OCI-LY1 (cell line): ENCODE measurements at regions not wholly inside any gene's neighbourhood (a gene's known extent, or its start where the extent isn't known, plus 50 kb on each side); places are given as distances from the start of the nearest gene placed in this dataset.
A peak's percentile ranks its signal among the peaks of the same experiment; 100 is the strongest.

Source experiments
- H2AFZ ChIP-seq: fragments of 200-600 bp; sonication (generic), shearing (Covaris generic); 2 replicates; pipeline ENCODE4 v1.6.0; 2014; ENCODE audit warnings: antibody characterized with exemption, mild to moderate bottlenecking, low read length
- H3F3A ChIP-seq: fragments of 200-600 bp; sonication (generic), shearing (Covaris generic); 2 replicates; pipeline ENCODE4 v1.6.0; 2014; ENCODE audit warnings: mild to moderate bottlenecking, antibody characterized with exemption, low read length, moderate library complexity; ENCODE audit not compliant: insufficient read depth
- H3K27ac ChIP-seq: fragments of 200-600 bp; sonication (generic); 2 replicates; pipeline ENCODE4 v1.5.1; 2014; ENCODE audit warnings: low read length, mixed run types, mild to moderate bottlenecking, low read depth; ENCODE audit not compliant: poor library complexity, severe bottlenecking
- H3K27me3 ChIP-seq: fragments of 200-600 bp; sonication (generic); 2 replicates; pipeline ENCODE4 v1.6.0; 2014; ENCODE audit warnings: antibody characterized with exemption, mild to moderate bottlenecking, low read length, moderate library complexity; ENCODE audit not compliant: insufficient read depth
- H3K36me3 ChIP-seq: fragments of 200-600 bp; sonication (generic); 2 replicates; pipeline ENCODE4 v1.6.1; 2014; ENCODE audit warnings: mild to moderate bottlenecking, antibody characterized with exemption, low read length, moderate library complexity, mixed read lengths; ENCODE audit not compliant: insufficient read depth
- H3K4me1 ChIP-seq: fragments of 200-600 bp; sonication (generic); 2 replicates; pipeline ENCODE4 v1.5.1; 2014; ENCODE audit warnings: mild to moderate bottlenecking, low read length, moderate library complexity; ENCODE audit not compliant: insufficient read depth, severe bottlenecking
- H3K4me2 ChIP-seq: fragments of 200-600 bp; sonication (generic), shearing (Covaris generic); 2 replicates; pipeline ENCODE4 v1.6.1; 2014; ENCODE audit warnings: low read length
- H3K4me3 ChIP-seq: fragments of 200-600 bp; sonication (generic); 2 replicates; pipeline ENCODE4 v1.5.1; 2014; ENCODE audit warnings: low read length, low read depth, mild to moderate bottlenecking, mixed read lengths; ENCODE audit not compliant: poor library complexity, severe bottlenecking
- H3K79me2 ChIP-seq: fragments of 200-600 bp; shearing (Covaris generic); 2 replicates; pipeline ENCODE4 v1.6.1; 2016; ENCODE audit warnings: mixed run types, low read length, mixed read lengths; ENCODE audit not compliant: insufficient read depth
- H3K9ac ChIP-seq: fragments of 200-600 bp; sonication (generic), shearing (Covaris generic); 2 replicates; pipeline ENCODE4 v1.6.1; 2014; ENCODE audit warnings: mild to moderate bottlenecking, low read length, mixed read lengths
- H3K9me2 ChIP-seq: fragments of 200-600 bp; sonication (generic), shearing (Covaris generic); 2 replicates; pipeline ENCODE4 v1.6.1; 2014; ENCODE audit warnings: low read depth, mild to moderate bottlenecking, low read length, mixed read lengths
- H3K9me3 ChIP-seq: fragments of 200-600 bp; shearing (Covaris generic); 2 replicates; pipeline ENCODE4 v1.6.1; 2014; ENCODE audit warnings: low read length, mixed read lengths
- H4K20me1 ChIP-seq: fragments of 200-600 bp; sonication (generic), shearing (Covaris generic); 2 replicates; pipeline ENCODE4 v1.6.0; 2016; ENCODE audit warnings: mild to moderate bottlenecking, low read length; ENCODE audit not compliant: insufficient read depth
- EZH2 ChIP-seq: fragments of 200-600 bp; sonication (generic), shearing (Covaris generic); IDR thresholded peaks from 2 replicates; pipeline ENCODE4 v1.8.0; 2017; ENCODE audit warnings: borderline replicate concordance, mixed run types, mild to moderate bottlenecking, antibody characterized with exemption, low read length, moderate library complexity, mixed read lengths
- TF ChIP-seq, protein P1 (sequence below): fragments of 200-600 bp; sonication (generic), shearing (Covaris generic); IDR thresholded peaks from 2 replicates; pipeline ENCODE4 v1.5.1; 2017; ENCODE audit warnings: mild to moderate bottlenecking, antibody characterized with exemption, low read length, moderate library complexity, mixed read lengths

DNA sequence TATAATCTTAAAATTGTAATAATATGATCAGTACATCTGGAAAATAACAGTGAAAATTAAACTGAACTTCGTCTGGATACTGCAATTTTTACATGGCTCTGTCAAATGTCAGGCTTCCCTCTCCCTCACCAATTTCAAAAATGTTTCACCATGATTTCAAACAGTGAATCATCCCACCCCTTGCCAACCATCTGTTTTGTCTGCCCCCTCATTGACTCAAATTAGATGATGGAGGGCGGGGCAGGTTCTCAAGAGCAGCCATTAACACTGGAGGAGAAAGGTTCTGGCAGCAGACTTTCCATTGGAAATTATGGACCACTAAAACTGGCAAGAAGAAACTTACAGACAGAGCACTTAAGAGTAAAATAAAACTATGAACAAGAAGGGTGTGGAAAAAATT is 1195.7 kb upstream of the ZEB2 start:
- H3K27me3 ChIP-seq: no peaks in the 10 kb centered on the region
- H2AFZ ChIP-seq: peak overlapping the region; percentile 24; the same call in 1 of the 2 replicates
- no peaks in the 10 kb centered on the region for H3K79me2 ChIP-seq
- H3K4me3 ChIP-seq: no peak overlapping the region
- H4K20me1 ChIP-seq: no peaks in the 10 kb centered on the region
- H3F3A ChIP-seq: no peaks in the 10 kb centered on the region
- H3K9me2 ChIP-seq: no peaks in the 10 kb centered on the region
- H3K9me3 ChIP-seq: no peaks in the 10 kb centered on the region
- no peak for TF ChIP-seq EZH2
- TF ChIP-seq, protein P1, sequence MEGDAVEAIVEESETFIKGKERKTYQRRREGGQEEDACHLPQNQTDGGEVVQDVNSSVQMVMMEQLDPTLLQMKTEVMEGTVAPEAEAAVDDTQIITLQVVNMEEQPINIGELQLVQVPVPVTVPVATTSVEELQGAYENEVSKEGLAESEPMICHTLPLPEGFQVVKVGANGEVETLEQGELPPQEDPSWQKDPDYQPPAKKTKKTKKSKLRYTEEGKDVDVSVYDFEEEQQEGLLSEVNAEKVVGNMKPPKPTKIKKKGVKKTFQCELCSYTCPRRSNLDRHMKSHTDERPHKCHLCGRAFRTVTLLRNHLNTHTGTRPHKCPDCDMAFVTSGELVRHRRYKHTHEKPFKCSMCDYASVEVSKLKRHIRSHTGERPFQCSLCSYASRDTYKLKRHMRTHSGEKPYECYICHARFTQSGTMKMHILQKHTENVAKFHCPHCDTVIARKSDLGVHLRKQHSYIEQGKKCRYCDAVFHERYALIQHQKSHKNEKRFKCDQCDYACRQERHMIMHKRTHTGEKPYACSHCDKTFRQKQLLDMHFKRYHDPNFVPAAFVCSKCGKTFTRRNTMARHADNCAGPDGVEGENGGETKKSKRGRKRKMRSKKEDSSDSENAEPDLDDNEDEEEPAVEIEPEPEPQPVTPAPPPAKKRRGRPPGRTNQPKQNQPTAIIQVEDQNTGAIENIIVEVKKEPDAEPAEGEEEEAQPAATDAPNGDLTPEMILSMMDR: no peak
- H3K4me2 ChIP-seq: no peak overlapping the region
- H3K27ac ChIP-seq: no peak overlapping the region
- no peak overlapping the region for H3K9ac ChIP-seq
- no peaks in the 10 kb centered on the region for H3K36me3 ChIP-seq
- no peaks in the 10 kb centered on the region for H3K4me1 ChIP-seq

DNA sequence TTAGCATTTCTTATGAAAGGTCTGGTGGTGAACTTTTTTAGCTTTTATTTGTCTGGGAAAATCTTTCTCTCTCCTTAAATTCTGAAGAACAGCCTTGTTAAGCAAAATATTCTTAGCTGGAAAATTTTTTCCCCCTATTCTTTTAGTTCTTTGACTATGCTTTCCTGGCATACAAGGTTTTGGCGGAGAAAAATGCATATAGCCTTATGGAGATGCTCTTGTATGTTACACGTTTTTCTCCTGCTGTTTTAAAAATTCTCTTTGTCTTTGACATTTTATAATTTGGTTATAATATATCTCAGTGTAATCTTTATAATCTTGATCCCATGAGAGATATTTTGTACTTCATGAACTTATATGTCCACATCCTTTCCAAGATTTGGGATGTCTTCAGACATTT is 1190.4 kb upstream of the ZEB2 start:
- Histone ChIP-seq H3K36me3 (no peaks in the 10 kb centered on the region), H3K9me3 (peaks cover 6% of the 10 kb centered on the region; the same call in 1 of the 2 replicates), H3F3A (no peaks in the 10 kb centered on the region), H3K27ac (no peak overlapping the region), H2AFZ (no peak overlapping the region), H3K27me3 (no peaks in the 10 kb centered on the region), H3K79me2 (no peaks in the 10 kb centered on the region), H4K20me1 (no peaks in the 10 kb centered on the region), H3K9ac (no peak overlapping the region), H3K4me2 (no peak overlapping the region), H3K4me1 (no peaks in the 10 kb centered on the region), H3K4me3 (no peak overlapping the region), H3K9me2 (no peaks in the 10 kb centered on the region)
- TF ChIP-seq, protein P1: no peak
- TF ChIP-seq EZH2: no peak

DNA sequence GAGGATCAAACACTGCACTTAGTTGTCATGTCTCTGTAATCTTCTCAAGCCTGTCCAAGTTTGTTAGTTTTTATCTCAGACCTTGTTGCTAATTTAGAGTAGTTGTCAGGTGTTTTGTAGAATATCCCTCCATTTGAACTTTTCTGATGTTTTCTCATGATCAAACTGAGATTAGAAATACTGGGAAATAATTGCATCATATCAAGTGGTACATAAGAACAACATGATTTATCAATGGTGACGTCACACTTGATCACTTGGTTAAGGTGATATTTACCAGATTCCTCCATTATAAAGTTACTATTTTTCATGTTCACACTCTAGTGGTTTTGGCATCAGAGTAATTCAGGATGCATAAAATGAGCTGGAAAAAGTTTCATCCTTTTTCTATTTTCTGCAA is 1182.4 kb upstream of the ZEB2 start:
- Histone ChIP-seq H3K4me2 (no peak overlapping the region), H3K4me3 (no peak overlapping the region), H3F3A (no peaks in the 10 kb centered on the region), H3K9ac (no peak overlapping the region), H3K9me3 (no peaks in the 10 kb centered on the region; the same call in 1 of the 2 replicates), H3K4me1 (peaks cover 5% of the 10 kb centered on the region), H3K27ac (no peak overlapping the region), H4K20me1 (no peaks in the 10 kb centered on the region), H3K79me2 (no peaks in the 10 kb centered on the region), H3K27me3 (no peaks in the 10 kb centered on the region), H2AFZ (no peak overlapping the region), H3K9me2 (no peaks in the 10 kb centered on the region), H3K36me3 (no peaks in the 10 kb centered on the region)
- TF ChIP-seq, protein P1: no peak
- no peak for TF ChIP-seq EZH2
